ENCODE measurements at regions not wholly inside any gene's neighbourhood (a gene's known extent, or its start where the extent isn't known, plus 50 kb on each side); places are given as distances from the start of the nearest gene placed in this dataset.
"Not testable (repeated sequence)": the region's sequence is repeated elsewhere in the genome, so short reads cannot be mapped to it uniquely, and the experiment has no call there.

DNA sequence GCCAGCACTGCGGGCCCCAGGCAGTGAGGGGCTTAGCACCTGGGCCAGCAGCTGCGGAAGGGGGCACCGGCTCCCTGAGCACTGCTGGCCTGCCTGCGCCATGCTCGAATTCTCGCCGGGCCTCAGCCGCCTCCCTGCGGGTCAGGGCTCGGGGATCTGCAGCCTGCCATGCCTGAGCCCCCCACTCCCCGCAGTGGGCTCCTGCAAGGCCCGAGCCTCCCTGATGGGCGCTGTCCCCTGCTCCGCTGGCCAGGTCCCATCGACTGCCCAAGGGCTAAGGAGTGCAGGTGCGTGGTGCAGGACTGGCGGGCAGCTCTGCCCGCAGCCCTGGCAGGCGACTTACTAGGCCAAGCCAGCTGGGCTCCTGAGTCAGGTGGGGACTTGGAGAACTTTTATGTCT lies 133.3 kb upstream of the LMNTD1 start:
- DNase-seq: no peak

DNA sequence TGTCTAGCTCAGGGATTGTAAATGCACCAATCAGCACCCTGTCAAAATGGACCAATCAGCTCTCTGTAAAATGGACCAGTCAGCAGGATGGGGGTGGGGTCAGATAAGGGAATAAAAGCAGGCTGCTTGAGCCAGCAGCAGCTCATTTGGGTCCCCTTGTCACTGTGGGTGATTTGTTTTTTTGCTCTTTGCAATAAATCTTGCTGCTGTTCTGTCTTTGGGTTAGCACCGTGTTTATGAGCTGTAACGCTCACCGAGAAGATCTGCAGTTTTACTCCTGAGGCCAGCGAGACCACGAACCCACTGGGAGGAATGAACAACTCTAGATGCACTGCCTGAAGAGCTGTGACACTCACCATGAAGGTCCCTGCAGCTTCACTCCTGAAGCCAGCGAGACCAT lies 134.1 kb upstream of the LMNTD1 start:
- no peak for DNase-seq

DNA sequence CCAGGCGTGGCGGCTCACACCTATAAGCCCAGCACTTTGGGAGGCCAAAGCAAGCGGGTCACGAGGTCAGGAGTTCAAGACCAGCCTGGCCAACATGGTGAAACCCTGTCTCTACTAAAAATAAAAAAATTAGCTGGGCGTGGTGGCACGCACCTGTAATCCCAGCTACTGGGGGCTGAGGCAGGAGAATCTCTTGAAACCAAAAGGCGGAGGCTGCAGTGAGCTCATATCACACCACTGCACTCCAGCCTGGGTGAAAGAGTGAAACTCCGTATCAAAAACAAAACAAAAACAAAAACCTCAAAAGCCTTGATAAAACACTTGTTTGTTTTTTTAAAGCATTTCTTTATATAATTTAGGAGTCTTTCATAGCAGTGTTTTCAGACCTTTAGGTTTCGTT lies 135.8 kb upstream of the LMNTD1 start:
- DNase-seq: not testable (repeated sequence)

DNA sequence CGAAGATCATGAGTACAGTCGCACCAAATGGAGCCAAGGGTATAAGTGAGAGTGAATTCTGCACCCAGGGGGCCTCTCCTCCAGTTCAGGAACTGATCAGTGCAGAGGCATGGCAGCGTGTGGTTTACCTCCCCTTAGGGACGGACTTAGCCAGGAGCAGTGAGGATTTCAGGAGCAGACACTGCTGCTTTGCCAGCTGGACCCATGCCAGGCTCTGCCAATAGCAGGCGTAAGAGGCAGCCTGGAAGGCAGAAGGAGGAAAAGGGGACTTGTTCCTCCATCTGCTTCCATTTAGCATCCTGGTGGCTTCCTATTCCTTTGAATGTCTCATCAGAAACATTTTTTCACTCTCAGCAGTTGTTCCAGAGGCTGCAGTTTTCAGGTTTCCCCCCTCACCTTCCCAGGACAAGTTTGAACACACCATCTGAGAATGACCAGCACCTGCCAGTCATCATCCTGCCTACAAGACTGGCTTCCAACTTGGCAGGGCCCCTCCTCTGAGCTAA lies 137.0 kb upstream of the LMNTD1 start:
- DNase-seq: no peak

DNA sequence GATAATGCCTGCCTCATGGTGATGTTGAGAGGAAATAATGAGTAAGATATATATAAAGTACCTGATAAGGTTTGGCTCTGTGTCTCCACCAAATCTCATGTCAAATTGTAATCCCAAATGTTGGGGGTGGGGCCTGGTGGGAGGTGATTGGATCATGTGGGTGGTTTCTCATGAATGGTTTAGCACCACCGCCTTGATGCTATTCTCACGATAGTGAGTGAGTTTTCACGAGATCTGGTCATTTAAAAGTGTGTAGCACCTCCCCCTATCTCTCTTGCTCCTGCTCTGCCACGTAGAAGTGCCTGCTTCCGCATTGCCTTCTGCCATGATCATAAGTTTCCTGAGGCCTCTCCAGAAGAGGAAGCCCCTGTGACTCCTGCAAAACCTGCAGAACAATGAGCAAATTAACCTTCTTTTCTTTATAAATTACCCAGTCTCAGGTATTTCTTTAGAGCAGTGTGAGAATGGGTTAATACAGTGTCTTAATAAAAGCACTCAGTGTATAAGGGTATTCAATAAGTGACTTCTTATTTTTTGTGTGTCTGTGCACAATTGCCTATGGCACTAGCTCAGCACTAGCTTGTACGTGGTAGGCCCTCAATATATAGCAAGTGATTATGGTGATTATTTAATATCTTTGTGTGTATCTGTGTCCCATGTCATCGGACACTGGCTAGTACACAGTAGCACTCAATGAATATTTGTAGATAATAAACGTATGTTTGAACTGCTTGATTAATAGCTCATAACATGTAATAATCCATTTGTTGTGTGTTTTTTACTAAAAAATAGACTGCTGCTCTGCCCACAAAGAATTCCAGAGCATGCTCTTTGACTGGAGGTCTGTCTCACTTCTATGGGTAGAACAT lies 138.1 kb upstream of the LMNTD1 start:
- DNase-seq: no peak

DNA sequence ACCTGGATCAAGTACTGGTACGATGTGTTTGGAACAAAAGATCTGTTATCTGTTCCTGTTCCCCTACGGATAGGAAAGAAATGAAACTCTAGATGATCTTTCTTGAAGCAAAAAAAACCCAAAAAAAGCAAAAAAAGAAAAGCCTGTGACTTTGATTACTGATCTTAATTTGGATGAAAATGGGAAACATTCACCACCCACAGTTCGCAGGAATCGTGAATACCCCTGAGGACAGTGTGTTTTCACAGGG lies 138.7 kb upstream of the LMNTD1 start:
- no peak for DNase-seq

DNA sequence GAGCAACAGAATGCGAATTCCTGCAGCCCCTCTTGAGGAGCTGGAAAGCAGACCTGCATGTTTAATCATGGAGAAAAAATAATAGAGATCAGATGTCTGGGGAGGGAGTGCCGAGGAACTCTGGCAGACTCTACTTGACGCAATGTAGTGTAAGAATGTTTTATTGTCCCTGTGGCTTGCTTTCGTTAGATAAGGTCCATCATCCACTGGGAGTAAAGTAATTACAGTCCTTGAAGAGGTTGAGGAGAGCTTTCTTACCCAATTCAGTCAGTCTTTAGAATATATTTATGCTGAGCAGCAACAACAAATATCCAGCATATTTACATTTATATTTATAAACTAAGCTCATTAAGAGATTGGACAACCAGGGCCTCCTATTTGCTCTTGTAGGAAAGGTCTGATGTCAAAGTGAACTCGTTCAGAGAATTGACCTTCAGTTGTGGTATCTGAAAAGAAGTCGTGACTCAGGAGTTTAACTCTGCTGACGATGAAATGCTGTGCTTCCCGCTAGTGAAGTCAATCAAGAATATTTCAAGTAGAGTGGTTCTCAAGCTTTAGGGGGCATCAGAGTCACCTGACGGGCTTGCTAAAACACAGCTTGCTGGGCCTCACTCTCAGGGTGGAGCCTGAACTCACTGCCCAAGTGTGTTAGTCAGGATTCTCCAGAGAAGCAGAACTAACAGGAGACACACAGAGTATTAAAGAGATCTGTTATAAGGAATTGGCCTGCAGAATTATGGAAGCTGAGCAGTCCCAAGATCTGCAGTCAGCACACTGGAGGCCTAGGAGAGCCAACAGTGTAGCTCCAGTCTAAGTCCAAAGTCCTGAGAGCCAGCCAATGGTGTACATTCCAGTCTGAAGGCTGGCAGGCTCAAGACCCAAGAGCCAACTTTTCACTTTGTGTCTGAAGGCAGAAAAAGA lies 139.3 kb upstream of the LMNTD1 start:
- DNase-seq: no peak

DNA sequence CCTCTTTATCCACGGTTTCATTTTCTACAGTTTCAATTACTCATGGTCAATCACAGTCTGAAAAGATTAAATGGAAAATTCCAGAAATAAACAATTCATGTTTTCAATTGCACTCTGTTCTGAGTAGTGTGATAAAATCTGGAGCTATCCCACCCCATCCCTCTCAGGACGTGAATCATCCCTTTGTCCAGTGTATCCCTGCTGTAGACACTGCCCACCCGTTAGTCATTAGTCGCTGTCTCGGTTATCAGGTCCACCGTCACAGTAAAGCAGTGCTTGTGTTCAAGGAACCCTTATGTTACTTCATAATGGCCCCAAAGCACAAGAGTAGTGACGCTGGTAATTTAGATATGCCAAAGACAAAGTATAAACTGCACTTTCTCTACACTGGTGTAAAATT lies 141.0 kb upstream of the LMNTD1 start:
- no peak for DNase-seq

DNA sequence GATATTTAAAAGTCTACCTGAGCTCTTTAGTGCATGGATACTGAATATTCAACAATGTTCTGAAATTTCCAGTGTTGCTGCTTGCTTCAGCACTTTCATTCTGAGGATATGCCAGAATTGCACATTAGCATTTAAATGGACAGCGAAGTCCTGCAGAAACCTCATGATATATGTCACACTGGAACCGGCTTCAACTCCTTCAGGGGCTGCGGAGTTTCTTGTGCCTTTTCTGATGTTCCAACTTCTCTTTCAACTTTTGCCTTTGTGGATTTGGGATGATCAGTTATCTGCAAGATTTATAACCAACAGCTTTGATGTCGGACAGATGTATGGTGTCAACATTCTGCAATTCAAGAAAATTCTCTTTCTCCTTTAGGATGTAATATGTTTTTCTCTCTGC lies 142.5 kb upstream of the LMNTD1 start:
- no peak for DNase-seq

DNA sequence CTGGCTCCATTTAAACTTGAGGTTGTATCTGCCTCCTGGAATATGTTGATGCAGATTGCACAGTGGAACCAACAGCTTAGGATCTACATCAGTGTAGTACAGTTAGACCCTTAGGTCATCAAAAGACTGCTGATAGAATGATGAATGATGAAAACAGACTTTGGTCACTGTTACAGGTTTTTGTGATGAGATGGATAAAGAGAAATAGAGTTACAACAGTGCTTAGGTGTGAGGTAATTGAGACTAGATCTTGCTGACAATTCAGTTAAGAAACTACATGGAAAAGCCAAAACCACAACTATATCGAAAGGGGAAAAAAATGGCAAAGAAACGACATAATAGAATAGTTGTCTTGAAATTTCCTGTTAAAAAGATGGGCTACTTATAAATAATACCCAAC lies 145.7 kb upstream of the LMNTD1 start:
- no peak for DNase-seq

DNA sequence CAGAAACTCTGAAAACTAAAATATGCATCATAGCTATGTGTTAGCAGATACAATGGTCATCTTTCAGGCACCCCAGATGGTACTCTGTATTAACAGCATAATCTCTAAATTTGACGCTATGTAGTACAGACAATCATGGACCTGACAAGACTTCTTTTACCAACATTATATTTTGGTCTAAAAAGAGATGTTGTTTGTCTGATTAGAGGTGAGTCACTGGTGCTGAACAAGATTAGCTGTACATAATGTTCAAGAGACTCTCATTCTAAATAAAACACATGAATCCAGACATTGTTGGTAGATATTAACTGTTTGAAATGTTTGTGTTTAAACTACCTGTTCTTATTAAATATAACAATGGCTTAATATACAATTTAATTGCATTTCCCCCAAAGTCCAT lies 146.4 kb upstream of the LMNTD1 start:
- DNase-seq: no peak

DNA sequence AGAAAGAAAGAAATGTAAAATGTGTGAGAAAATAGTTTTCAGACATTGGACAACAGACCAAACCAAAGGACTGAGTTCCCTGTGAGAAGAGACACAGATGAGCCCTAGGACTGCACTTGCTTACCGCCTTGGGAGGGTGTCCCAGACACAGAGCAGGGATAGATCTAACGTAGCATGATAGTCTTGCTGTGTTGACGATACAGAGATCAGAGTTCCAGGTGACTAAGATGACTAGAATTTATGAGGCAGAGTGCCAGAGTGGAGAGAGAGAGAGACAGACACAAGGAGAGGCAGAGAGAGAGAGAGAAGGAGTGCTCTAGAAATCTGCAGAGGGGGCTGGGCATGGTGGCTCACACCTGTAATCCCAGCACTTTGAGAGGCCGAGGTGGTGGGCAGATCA lies 148.2 kb upstream of the LMNTD1 start:
- DNase-seq: no peak

DNA sequence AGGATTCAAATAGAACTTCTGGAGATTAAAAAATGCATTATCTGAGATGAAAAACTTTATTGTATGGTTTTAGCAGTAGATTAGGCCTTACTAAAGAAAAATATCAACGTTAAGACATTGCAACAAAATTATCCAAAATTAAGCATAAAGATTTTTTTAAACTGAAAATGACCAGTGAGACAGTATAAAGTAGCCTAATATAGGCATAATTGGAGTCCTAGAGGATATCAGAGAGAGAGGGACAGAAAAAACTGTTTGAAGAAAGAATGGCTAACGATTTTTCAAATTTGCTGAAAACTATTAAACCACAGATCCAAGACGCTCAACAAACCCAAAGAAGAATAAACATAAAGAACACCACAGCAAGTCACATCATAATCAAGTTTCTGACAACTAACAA lies 149.5 kb upstream of the LMNTD1 start:
- DNase-seq: no peak

DNA sequence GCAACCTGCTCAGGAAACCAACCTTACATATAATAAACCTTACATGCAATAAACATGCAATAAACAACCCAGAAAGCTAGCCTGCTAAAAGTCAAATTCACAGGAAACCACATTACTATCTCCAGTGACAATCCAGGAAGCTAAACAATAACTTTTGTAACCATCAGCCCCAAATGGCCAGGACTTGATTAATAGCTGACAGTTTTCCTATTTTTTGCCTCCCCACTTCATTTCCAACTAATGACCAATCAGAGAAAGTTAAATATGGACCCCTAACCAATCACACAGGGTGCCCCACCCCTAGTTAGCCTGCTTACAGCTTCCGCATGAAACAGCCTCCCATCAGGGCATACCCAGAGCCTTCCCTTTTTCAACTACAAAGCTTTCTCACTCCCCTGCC lies 152.2 kb upstream of the LMNTD1 start:
- no peak for DNase-seq

DNA sequence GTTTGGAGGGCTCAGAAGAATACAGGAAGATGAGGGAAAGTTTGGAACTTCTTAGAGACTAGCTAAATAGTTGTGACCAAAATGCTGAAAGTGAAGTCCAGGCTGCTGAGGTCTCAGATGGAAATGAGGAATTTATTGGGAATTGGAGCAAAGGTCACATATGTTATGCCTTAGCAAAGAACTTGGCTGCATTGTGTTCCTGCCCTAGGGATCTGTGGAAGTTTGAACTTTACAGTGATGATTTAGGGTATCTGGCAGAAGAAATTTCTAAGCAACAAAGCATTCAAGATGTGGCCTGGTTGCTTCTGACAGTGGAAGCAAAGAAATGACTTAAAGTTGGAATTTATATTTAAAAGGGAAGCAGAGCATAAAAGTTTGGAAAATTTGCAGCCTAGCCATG lies 153.6 kb upstream of the LMNTD1 start:
- not testable (repeated sequence) for DNase-seq

DNA sequence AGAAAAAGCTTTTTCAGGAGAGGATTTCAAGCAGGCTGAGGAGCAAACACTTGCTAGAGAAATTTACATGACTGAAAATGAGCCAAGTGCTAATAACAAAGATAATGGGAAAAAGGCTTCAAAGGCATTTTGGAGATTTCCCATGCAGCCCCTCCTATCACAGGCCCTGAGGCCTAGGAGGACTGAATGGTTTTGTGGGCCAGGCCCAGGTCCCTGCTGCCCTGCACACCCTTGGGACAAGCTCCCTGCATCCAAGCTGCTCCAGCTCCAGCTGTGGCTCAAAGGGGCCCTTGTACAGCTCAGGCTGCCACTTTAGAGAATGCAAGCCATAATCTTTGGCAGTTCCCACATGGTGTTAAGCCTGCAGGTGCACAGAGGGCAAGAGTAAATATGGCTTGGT lies 154.0 kb upstream of the LMNTD1 start:
- DNase-seq: no peak

DNA sequence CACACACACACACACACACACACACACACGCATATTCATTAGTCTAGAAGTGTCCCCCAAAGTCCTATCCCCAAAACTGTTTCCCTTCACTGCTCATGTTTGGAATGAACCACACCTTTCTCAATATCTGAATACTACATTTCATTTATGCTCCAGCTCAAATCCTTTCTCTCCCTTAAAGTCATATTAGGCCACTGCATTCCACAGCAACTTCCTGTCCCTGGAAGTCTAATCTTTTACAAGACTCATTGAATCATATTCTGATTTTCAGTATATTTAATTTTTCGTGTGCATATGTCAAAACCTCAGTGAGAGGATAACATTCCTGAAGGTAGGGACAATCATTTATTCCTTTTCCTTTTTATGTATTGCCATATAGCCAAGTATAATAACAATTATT lies 155.6 kb upstream of the LMNTD1 start:
- no peak for DNase-seq

DNA sequence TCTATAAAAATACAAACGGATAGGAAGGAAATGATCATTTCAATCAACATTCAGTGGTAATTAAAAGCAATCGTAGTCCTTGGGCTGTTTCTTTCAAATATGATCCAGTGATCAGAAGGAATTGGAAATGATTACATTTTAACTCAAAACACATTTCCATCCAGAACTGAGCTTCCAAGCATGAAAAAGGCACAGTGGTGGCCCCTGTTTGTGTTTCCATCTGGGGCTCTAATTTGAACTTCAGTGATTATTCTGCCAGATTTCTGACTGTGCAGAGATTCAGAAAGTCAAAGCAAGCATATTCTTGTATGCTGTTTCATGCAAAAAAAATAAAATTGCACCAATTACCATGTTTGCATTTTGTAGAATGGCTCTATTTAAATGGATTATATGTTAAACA lies 157.0 kb upstream of the LMNTD1 start:
- no peak for DNase-seq

DNA sequence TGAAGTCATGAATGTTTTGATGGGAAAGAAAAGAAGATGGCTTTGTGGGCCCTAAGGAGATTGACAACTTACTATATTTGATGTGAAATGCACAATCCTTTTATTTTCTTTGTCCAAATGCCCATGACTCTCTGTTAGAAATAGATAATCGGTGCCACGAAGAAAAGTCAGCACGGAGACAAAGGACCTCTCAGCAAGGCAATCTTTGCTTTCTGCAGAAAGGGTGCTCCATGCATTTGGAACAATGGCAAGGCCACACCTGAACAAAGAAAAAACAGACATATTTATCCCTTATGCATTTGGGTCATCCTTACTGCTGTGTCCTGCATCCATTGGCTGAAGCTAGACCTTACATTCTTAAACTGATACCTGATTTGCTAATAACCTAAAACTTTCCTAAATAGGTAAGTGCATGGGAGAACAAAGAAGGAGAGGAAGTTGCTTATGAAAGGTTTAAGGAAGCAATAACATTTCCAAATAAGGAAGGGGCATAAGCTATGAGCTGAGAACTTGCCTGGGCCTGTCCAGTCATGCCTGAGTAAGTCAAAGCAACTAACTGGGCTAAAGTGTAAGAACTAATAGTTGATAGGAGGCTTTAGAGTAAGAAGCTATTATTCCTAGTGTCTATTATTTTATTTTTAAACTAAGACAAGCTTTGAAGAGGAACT lies 158.0 kb upstream of the LMNTD1 start:
- not testable (repeated sequence) for DNase-seq

DNA sequence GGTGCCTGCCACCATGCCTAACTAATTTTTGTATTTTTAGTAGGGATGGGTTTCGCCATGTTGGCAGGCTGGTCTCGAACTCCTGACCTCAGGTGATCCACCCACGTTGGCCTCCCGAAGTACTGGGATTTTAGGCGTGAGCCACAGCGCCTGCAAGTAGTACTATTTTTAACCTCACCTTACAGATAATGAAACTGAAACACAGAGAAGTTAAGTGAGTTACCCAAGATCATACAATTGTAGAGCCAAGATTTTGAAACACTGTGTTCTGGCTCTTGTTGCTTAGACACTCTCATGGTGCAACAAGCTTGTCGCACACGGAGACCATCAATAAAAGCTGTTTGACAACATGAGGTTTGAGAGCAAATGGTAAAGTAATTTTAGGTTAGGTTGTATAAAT lies 159.1 kb upstream of the LMNTD1 start:
- peak; percentile 4 for DNase-seq

DNA sequence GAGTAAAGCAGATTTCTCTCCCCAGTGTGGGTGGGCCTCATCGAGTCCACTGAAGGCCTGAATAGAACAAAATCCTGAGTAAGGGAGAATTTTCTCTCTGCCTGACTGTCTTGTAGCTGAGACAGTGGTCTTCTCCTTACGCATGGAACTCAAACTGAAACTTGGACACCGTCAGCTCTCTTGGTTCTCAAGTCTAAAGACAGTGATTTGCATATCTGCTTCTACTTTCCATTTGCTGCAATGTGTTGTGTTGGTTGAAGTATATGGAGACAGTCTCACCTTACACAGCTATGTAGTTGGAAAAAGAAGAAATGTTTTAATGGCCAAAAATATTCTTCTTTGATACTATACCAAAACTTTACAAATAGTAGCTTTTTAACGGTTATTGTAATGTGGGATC lies 160.2 kb upstream of the LMNTD1 start:
- no peak for DNase-seq

DNA sequence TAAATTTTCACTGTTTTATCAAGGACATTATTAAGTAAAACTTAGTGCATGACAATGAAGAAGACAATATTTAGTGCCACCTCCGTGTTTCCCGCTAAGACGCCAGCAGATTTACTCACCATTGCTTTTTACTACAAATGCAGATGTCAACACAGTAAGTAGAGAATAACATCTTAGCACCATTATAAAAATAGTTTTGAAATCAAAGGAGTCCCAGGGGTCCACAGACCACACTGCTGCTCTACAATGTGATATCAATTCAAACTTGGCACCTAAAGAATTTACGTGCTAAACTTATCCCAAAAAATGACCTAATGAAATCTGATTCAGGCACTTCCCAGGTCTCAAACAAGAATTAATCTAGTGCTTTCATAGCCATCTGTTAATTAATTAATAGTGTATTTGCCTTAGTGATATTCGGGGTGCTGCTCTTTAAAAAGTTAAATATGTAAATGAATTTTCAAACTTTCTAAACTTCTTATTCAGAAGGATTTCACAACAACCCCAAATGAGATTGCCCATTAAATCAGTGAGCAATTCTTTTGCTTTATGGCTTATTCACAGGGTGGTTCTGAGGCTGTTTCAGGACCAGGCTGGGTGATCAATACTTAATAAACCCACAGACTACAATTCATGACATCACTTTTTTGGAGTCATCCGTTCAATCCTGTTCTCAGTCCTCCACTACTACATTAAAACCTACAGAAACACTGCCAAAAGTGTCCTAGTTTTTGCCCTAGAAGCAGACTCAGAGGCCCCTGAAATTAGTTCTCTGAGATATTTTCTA lies 161.3 kb upstream of the LMNTD1 start:
- no peak for DNase-seq

DNA sequence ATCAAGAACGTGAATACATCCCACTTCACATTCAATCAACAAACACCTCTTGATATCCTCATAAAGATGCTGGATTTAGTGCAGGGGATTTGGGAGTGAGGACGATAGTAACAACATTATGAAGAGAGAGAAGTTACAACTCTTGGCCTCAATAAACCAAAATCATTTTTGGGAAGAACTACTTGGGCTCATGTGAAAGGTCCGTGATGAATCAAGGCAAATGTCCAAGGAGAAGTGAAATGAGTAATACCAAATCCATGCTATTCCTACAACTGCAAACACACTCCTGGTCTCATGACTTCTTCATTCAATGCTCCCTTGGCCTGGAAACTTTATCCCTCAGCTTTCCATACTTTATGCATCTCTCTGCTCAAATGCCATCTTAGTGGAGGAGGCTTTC lies 162.0 kb upstream of the LMNTD1 start:
- DNase-seq: no peak

All from activated CD4-positive, alpha-beta T cell treated with anti-CD3 and anti-CD28 coated beads for 48 hours (primary cell).